Endothelial cell of umbilical vein (primary cell): ENCODE measurements at regions not wholly inside any gene's neighbourhood (a gene's known extent, or its start where the extent isn't known, plus 50 kb on each side); places are given as distances from the start of the nearest gene placed in this dataset.

ENCODE experiments used
- BruUV-seq: library from RNA; stranded (reverse); fragments of 400-500 nt; replicated peaks from 2 replicates; lab custom pipeline; 2021; lab: Mats Ljungman, UMichigan
- CTCF ChIA-PET: fragments of 300-600, 350-600 bp; sonication (Branson Sonifier 250); formaldehyde crosslinking; loops from one replicate; lab custom pipeline; 2021; ENCODE audit warnings: antibody characterized with exemption, inconsistent platforms; lab: Charles Lee
- POLR2A ChIA-PET: fragments of 300-600, 350-600 bp; sonication (Branson Sonifier 250); formaldehyde crosslinking; loops from one replicate; lab custom pipeline; 2021; ENCODE audit warnings: antibody characterized with exemption, inconsistent platforms; lab: Charles Lee
- DNase-seq: peaks from one replicate; pipeline ENCODE4 v3.0.0-alpha.2; 2011; ENCODE audit warnings: low read depth, low spot score
- FAIRE-seq: peaks from 2 replicates; lab custom pipeline; 2011; peaks lifted over from hg19 to GRCh38; lab: Jason Lieb, UNC
- H2AFZ ChIP-seq: 2 replicates; pipeline ENCODE4 v1.6.0; 2012; ENCODE audit warnings: low read depth, low read length, control low read depth, inconsistent platforms
- H3K27ac ChIP-seq: 2 replicates; pipeline ENCODE4 v1.5.1; 2011; ENCODE audit warnings: low read depth, mild to moderate bottlenecking, control low read depth, low read length, moderate library complexity; ENCODE audit not compliant: insufficient read depth
- H3K27me3 ChIP-seq, 2 experiments: 2 replicates each; pipeline versions ENCODE4 v1.6.0 to v1.6.1; 2011; ENCODE audit warnings: low read length in 2 of 2, mixed read lengths in 1 of 2; ENCODE audit not compliant: control insufficient read depth in 2 of 2, insufficient read depth in 2 of 2
- H3K36me3 ChIP-seq, 2 experiments: 2 replicates in 1 of 2; 3 replicates in 1 of 2; pipeline ENCODE4 v1.5.1; 2011; ENCODE audit warnings: low read length in 2 of 2, mild to moderate bottlenecking in 1 of 2, moderate library complexity in 1 of 2; ENCODE audit not compliant: control insufficient read depth in 2 of 2, insufficient read depth in 2 of 2; ENCODE audit errors: extremely low read depth in 1 of 2
- H3K4me1 ChIP-seq: 3 replicates; pipeline ENCODE4 v1.5.1; 2011; ENCODE audit warnings: mild to moderate bottlenecking, low read length; ENCODE audit not compliant: control insufficient read depth, insufficient read depth; ENCODE audit errors: extremely low read depth
- H3K4me2 ChIP-seq: 2 replicates; pipeline ENCODE4 v1.6.1; 2011; ENCODE audit warnings: low read length, control low read depth, mixed read lengths; ENCODE audit not compliant: insufficient read depth
- H3K4me3 ChIP-seq, 3 experiments: fragments of 200-600 bp in 1 of 3; sonication (generic), shearing (Covaris generic) in 1 of 3; replicated peaks in 1 of 3; 2 replicates each; pipeline ENCODE4 v1.5.1; 2011 to 2016; ENCODE audit warnings: control low read depth in 3 of 3, low read length in 3 of 3, mild to moderate bottlenecking in 2 of 3, inconsistent platforms in 1 of 3, low read depth in 1 of 3, moderate library complexity in 1 of 3; ENCODE audit not compliant: insufficient read depth in 1 of 3
- H3K79me2 ChIP-seq: 2 replicates; pipeline ENCODE4 v1.6.0; 2012; ENCODE audit warnings: low read length, inconsistent platforms; ENCODE audit not compliant: control insufficient read depth, insufficient read depth
- H3K9ac ChIP-seq: replicated peaks from 2 replicates; pipeline ENCODE3; 2011; ENCODE audit warnings: low read length, control low read depth; ENCODE audit not compliant: insufficient read depth; ENCODE audit errors: extremely low read depth
- H3K9me1 ChIP-seq: replicated peaks from 3 replicates; pipeline ENCODE4 v1.6.0; 2011; ENCODE audit warnings: mild to moderate bottlenecking, low read length; ENCODE audit not compliant: control insufficient read depth, insufficient read depth; ENCODE audit errors: extremely low read depth
- H3K9me3 ChIP-seq: replicated peaks from 2 replicates; pipeline ENCODE4 v1.5.1; 2012; ENCODE audit warnings: low read length, inconsistent platforms; ENCODE audit not compliant: control insufficient read depth, insufficient read depth
- H4K20me1 ChIP-seq: replicated peaks from 2 replicates; pipeline ENCODE3; 2011; ENCODE audit warnings: mild to moderate bottlenecking, low read length; ENCODE audit not compliant: control insufficient read depth, insufficient read depth; ENCODE audit errors: extremely low read depth
- EZH2 ChIP-seq: IDR thresholded peaks from 2 replicates; pipeline ENCODE4 v1.6.1; 2012; ENCODE audit warnings: borderline replicate concordance, low read depth, mild to moderate bottlenecking, moderate library complexity, low read length, inconsistent platforms; ENCODE audit not compliant: severe bottlenecking
- FOS ChIP-seq: IDR thresholded peaks from 2 replicates; pipeline ENCODE4 v1.6.1; 2011; ENCODE audit warnings: mild to moderate bottlenecking, low read length, moderate library complexity, borderline replicate concordance; ENCODE audit not compliant: insufficient read depth
- GATA2 ChIP-seq: IDR thresholded peaks from 2 replicates; pipeline ENCODE4 v1.7.0; 2011; ENCODE audit warnings: low read depth, mild to moderate bottlenecking, moderate library complexity, mixed read lengths, low read length; ENCODE audit not compliant: insufficient read length, insufficient read depth
- JUN ChIP-seq: IDR thresholded peaks from 2 replicates; pipeline ENCODE4 v1.6.1; 2011; ENCODE audit warnings: borderline replicate concordance, low read depth; ENCODE audit not compliant: insufficient read length, insufficient read depth
- MYC ChIP-seq: IDR thresholded peaks from one replicate; pipeline ENCODE4 v1.6.1; 2011; ENCODE audit warnings: mild to moderate bottlenecking, low read depth, low read length
- POLR2A ChIP-seq: IDR thresholded peaks from 2 replicates; pipeline ENCODE4 v1.6.1; 2012; ENCODE audit warnings: low read depth, mild to moderate bottlenecking, control low read depth, low read length
- POLR2AphosphoS5 ChIP-seq: IDR thresholded peaks from 2 replicates; pipeline ENCODE4 v1.6.1; 2012; ENCODE audit warnings: low read depth, mild to moderate bottlenecking, control low read depth, low read length, moderate library complexity; ENCODE audit not compliant: insufficient read depth
- dilution Hi-C: fragments of 300-500 bp; cut with MboI; formaldehyde crosslinking; loops from one replicate; pipeline ENCODE4 v1.15.0; 2019; ENCODE audit warnings: low sequenced_read_pairs; ENCODE audit not compliant: extremely low pct_ligation_motif_present
- intact Hi-C: fragments of 100-400 bp; cut with micrococcal nuclease; formaldehyde crosslinking; loops from one replicate; pipeline ENCODE4 v1.10.0; 2022
- TF ChIP-seq, protein P1 (sequence below): IDR thresholded peaks from 2 replicates; pipeline ENCODE4 v1.6.1; 2011; ENCODE audit not compliant: insufficient read depth, insufficient read length
- TF ChIP-seq, protein P2 (sequence below), 2 donors: IDR thresholded peaks; 1 replicate in 1 of 2; 2 replicates in 1 of 2; pipeline ENCODE4 v1.5.1; 2011; ENCODE audit warnings: low read length in 2 of 2, mild to moderate bottlenecking in 2 of 2, moderate library complexity in 2 of 2, control low read depth in 1 of 2, inconsistent platforms in 1 of 2, low read depth in 1 of 2; ENCODE audit not compliant: insufficient read depth in 1 of 2; ENCODE audit errors: extremely low read depth in 1 of 2

DNA sequence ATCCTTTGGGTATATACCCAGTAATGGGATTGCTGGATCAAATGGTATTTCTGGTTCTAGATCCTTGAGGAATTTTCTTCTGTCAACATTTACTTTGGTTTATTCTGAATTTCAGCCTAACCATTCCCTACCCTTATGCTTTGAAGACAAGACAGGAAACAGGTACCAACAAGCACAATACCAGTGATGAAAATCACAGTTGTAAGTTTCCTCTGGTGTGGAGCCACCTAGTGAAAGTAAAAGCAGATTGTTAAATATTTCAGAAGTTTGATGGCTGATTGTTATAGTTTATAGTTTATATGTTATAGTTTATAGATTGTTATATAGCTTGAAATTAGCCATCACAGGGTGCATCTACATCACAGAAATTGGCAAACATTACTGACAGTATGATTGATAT is 104.5 kb upstream of the AGA start:
- POLR2A ChIA-PET, result no interaction called here
- no peaks in the 10 kb centered on the region for H3K36me3 ChIP-seq
- H3K4me3 ChIP-seq, result no peak overlapping the region
- no peaks in the 10 kb centered on the region for H3K79me2 ChIP-seq
- H3K27me3 ChIP-seq, result no peaks in the 10 kb centered on the region
- H3K4me1 ChIP-seq, result no peaks in the 10 kb centered on the region
- FAIRE-seq (no peak), DNase-seq (no peak)
- BruUV-seq, result no TSS peak
- H3K9ac ChIP-seq, result no peak overlapping the region
- no peaks in the 10 kb centered on the region for H4K20me1 ChIP-seq
- H2AFZ ChIP-seq, result no peak overlapping the region
- CTCF ChIA-PET, result no interaction called here
- intact Hi-C loops, result loop anchor here (5.0 kb wide), 1 partner anchor 1169 kb away; no protein-coding TSS in a partner anchor
- TF ChIP-seq POLR2A (no peak), POLR2AphosphoS5 (no peak), MYC (no peak), GATA2 (no peak), JUN (no peak), FOS (no peak), EZH2 (no peak)
- TF ChIP-seq, protein P1, sequence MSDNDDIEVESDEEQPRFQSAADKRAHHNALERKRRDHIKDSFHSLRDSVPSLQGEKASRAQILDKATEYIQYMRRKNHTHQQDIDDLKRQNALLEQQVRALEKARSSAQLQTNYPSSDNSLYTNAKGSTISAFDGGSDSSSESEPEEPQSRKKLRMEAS, result no peak
- TF ChIP-seq, protein P2, sequence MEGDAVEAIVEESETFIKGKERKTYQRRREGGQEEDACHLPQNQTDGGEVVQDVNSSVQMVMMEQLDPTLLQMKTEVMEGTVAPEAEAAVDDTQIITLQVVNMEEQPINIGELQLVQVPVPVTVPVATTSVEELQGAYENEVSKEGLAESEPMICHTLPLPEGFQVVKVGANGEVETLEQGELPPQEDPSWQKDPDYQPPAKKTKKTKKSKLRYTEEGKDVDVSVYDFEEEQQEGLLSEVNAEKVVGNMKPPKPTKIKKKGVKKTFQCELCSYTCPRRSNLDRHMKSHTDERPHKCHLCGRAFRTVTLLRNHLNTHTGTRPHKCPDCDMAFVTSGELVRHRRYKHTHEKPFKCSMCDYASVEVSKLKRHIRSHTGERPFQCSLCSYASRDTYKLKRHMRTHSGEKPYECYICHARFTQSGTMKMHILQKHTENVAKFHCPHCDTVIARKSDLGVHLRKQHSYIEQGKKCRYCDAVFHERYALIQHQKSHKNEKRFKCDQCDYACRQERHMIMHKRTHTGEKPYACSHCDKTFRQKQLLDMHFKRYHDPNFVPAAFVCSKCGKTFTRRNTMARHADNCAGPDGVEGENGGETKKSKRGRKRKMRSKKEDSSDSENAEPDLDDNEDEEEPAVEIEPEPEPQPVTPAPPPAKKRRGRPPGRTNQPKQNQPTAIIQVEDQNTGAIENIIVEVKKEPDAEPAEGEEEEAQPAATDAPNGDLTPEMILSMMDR (IDR thresholded peaks at IDR 0.05; ENCODE audit: extremely low read depth in 1 of 2, insufficient read depth in 1 of 2, low read depth in 1 of 2, low read length in 2 of 2), result no peak
- H3K9me3 ChIP-seq, result no peaks in the 10 kb centered on the region
- no peak overlapping the region for H3K27ac ChIP-seq
- no peak overlapping the region for H3K4me2 ChIP-seq
- dilution Hi-C loops, result no loop called here
- no peaks in the 10 kb centered on the region for H3K9me1 ChIP-seq
